ENCODE measurements at regions not wholly inside any gene's neighbourhood (a gene's known extent, or its start where the extent isn't known, plus 50 kb on each side); places are given as distances from the start of the nearest gene placed in this dataset.

DNA sequence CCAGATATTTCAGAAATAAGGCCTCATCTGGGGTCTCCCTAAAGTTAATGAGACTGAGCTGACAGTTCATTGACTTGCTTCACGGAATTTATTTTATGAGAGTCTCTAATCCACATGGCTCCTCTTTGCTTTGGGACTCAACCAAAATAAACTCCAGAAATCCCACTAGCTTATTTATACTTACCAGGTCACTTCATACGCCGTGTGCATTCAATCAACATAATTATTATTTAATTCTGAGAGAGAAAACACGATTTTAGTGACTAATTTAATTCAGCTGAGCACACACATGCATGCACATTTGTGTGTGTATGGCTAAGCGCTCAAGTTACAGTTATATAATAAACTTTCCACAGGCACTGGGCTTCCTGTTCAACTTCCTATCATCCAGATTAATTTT is 333.4 kb upstream of the CCDC196 start:
- no peak for TF ChIP-seq EZH2 (IDR thresholded peaks at IDR 0.05; ENCODE audit: borderline replicate concordance, low read depth, low read length, severe bottlenecking)
- TF ChIP-seq, protein P1, sequence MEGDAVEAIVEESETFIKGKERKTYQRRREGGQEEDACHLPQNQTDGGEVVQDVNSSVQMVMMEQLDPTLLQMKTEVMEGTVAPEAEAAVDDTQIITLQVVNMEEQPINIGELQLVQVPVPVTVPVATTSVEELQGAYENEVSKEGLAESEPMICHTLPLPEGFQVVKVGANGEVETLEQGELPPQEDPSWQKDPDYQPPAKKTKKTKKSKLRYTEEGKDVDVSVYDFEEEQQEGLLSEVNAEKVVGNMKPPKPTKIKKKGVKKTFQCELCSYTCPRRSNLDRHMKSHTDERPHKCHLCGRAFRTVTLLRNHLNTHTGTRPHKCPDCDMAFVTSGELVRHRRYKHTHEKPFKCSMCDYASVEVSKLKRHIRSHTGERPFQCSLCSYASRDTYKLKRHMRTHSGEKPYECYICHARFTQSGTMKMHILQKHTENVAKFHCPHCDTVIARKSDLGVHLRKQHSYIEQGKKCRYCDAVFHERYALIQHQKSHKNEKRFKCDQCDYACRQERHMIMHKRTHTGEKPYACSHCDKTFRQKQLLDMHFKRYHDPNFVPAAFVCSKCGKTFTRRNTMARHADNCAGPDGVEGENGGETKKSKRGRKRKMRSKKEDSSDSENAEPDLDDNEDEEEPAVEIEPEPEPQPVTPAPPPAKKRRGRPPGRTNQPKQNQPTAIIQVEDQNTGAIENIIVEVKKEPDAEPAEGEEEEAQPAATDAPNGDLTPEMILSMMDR (IDR thresholded peaks at IDR 0.05; ENCODE audit: borderline replicate concordance, extremely low read depth, low read length, poor library complexity, severe bottlenecking), result no peak
